Panc1 (cell line): ENCODE measurements at regions not wholly inside any gene's neighbourhood (a gene's known extent, or its start where the extent isn't known, plus 50 kb on each side); places are given as distances from the start of the nearest gene placed in this dataset.

ENCODE experiments used
- CTCF ChIP-seq: fragments of 450-650 bp; IDR thresholded peaks from 2 replicates; pipeline ENCODE4 v1.5.1; 2017; ENCODE audit warnings: mild to moderate bottlenecking
- POLR2AphosphoS5 ChIP-seq: IDR thresholded peaks from 2 replicates; pipeline ENCODE4 v1.6.1; 2012; ENCODE audit warnings: mild to moderate bottlenecking, low read depth, low read length, moderate library complexity
- REST ChIP-seq, 2 experiments: IDR thresholded peaks; 2 replicates each; pipeline ENCODE4 v1.6.1; 2011 to 2012; ENCODE audit warnings: low read depth in 2 of 2, control low read depth in 1 of 2, low read length in 1 of 2, mild to moderate bottlenecking in 1 of 2, moderate library complexity in 1 of 2; ENCODE audit not compliant: insufficient read depth in 1 of 2
- SIN3A ChIP-seq: IDR thresholded peaks from 2 replicates; pipeline ENCODE4 v1.6.1; 2012; ENCODE audit warnings: low read depth, mild to moderate bottlenecking, low read length, moderate library complexity, borderline replicate concordance; ENCODE audit not compliant: insufficient read depth
- TCF7L2 ChIP-seq: IDR thresholded peaks from 2 replicates; pipeline ENCODE4 v1.6.1; 2011; ENCODE audit warnings: mild to moderate bottlenecking, low read depth, low read length, inconsistent platforms

- TF ChIP-seq TCF7L2: no peak
- no peak for TF ChIP-seq CTCF
- TF ChIP-seq REST (IDR thresholded peaks at IDR 0.05; ENCODE audit: insufficient read depth in 1 of 2, low read depth in 2 of 2, low read length in 1 of 2): no peak
- TF ChIP-seq POLR2AphosphoS5: no peak
- TF ChIP-seq SIN3A: no peak
Observed at GRCh38 chr11:69213316-69213715, 57.6 kb downstream of the SMIM38 start.
